Transverse colon (tissue), 4 donors: ENCODE measurements at regions not wholly inside any gene's neighbourhood (a gene's known extent, or its start where the extent isn't known, plus 50 kb on each side); places are given as distances from the start of the nearest gene placed in this dataset.

ENCODE experiments used
- CTCF ChIP-seq, 5 experiments: fragments of 200-600 bp in 3 of 5; fragments of 450-650 bp in 2 of 5; sonication (generic) in 3 of 5; IDR thresholded peaks; 1 replicate in 2 of 5; 2 replicates in 3 of 5; pipeline ENCODE4 v1.5.1; 2016 to 2017; ENCODE audit warnings: antibody characterized with exemption in 5 of 5, inconsistent platforms in 3 of 5, mild to moderate bottlenecking in 2 of 5, moderate library complexity in 1 of 5
- EP300 ChIP-seq: sonication (generic); formaldehyde crosslinking; IDR thresholded peaks from one replicate; pipeline ENCODE4 v1.6.1; 2017; ENCODE audit warnings: antibody characterized with exemption, low read depth
- POLR2A ChIP-seq: fragments of 450-650 bp; IDR thresholded peaks from one replicate; pipeline ENCODE4 v1.6.1; 2016; ENCODE audit warnings: antibody characterized with exemption, mild to moderate bottlenecking, moderate library complexity
- POLR2AphosphoS5 ChIP-seq, 3 donors: sonication (generic); formaldehyde crosslinking; IDR thresholded peaks; one replicate each; pipeline ENCODE4 v1.6.1; 2016; ENCODE audit warnings: antibody characterized with exemption in 3 of 3

DNA sequence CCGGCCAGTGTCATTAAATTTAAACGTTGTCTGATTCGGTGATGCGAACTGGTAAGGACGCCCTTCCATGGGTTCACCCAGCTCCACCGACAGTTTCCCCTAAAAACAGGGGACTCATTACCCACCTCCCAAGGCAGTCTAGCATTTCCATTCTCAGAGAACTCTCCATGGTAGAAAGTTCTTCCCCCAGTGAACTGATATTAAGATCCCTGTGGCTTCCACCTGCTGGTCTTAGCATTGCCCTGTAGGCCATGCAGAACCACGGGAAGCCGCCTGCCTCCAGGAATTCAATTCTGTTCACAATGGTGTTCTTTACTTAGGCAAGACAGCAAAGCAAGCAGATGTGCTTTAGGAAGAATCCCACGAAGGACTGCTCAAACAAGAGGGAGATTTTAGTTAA is 128.9 kb upstream of the NANOS1 start:
- TF ChIP-seq EP300 (no peak), POLR2A (no peak), CTCF (IDR thresholded peaks at IDR 0.05) (no peak), POLR2AphosphoS5 (IDR thresholded peaks at IDR 0.05) (no peak)
